DOHH2 (cell line): ENCODE measurements at regions not wholly inside any gene's neighbourhood (a gene's known extent, or its start where the extent isn't known, plus 50 kb on each side); places are given as distances from the start of the nearest gene placed in this dataset.

Experiments
- EZH2phosphoT487 ChIP-seq: fragments of 200-600 bp; sonication (generic); IDR thresholded peaks from 2 replicates; pipeline ENCODE4 v1.6.1; 2017; ENCODE audit warnings: borderline replicate concordance, mild to moderate bottlenecking, antibody characterized with exemption, low read length, moderate library complexity, mixed read lengths
- TF ChIP-seq, protein P1 (sequence below): fragments of 200-600 bp; sonication (generic); IDR thresholded peaks from one replicate; pipeline ENCODE4 v1.5.1; 2014; ENCODE audit warnings: antibody characterized with exemption, mild to moderate bottlenecking, low read depth, low read length; ENCODE audit not compliant: poor library complexity, severe bottlenecking

DNA sequence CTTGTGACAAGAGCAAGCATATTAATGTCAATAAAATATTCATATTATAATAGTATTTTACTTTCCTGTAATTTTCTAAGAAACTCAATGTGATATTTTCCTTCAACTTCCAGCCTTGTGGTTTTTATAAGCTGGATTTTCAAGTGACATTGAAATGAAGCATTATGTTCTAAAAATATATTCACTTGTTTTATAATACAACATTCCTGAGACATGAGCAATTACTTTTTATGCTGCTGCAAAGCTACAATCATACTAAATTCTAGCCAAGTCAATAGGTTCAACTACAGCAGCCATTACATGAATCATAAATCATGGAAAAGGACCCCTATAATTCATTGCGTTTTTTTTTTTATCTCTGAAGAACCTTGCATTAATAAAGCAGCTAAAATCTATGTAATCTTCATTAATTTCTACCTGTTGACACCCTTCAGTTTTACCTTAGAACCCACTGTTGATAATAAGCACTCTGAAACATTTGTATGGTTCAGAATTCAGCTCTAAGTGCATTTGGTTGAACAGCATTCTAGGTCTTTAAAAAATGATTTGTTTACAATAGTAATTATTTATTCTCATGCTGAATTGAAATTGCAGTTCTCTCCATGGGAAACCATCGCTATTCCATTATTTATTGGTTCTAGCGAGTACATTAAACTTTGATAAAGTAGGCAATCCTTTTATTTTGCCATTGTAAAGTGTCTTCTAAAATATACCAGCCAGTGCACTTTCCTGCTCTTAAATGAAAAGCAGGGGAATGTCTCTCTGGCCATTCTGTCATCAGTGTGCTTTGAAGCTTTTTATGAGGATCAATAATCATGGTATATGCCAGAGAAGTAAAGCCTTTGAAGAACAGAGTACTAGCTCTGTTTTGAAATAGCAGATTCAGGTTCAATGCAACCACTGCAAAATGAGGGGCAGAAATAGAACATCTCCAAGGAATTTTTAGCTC, 132.6 kb downstream of the GNAT3 start:
- no peak for TF ChIP-seq EZH2phosphoT487
- TF ChIP-seq, protein P1, sequence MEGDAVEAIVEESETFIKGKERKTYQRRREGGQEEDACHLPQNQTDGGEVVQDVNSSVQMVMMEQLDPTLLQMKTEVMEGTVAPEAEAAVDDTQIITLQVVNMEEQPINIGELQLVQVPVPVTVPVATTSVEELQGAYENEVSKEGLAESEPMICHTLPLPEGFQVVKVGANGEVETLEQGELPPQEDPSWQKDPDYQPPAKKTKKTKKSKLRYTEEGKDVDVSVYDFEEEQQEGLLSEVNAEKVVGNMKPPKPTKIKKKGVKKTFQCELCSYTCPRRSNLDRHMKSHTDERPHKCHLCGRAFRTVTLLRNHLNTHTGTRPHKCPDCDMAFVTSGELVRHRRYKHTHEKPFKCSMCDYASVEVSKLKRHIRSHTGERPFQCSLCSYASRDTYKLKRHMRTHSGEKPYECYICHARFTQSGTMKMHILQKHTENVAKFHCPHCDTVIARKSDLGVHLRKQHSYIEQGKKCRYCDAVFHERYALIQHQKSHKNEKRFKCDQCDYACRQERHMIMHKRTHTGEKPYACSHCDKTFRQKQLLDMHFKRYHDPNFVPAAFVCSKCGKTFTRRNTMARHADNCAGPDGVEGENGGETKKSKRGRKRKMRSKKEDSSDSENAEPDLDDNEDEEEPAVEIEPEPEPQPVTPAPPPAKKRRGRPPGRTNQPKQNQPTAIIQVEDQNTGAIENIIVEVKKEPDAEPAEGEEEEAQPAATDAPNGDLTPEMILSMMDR = no peak
